Suppressor macrophage (primary cell): ENCODE measurements at regions not wholly inside any gene's neighbourhood (a gene's known extent, or its start where the extent isn't known, plus 50 kb on each side); places are given as distances from the start of the nearest gene placed in this dataset.
A peak's percentile ranks its signal among the peaks of the same experiment; 100 is the strongest.
"Not testable (repeated sequence)": the region's sequence is repeated elsewhere in the genome, so short reads cannot be mapped to it uniquely, and the experiment has no call there.

ENCODE experiments used
- DNase-seq, 4 experiments: peaks; one replicate each; pipeline ENCODE4 v3.0.0-alpha.2; 2020 to 2022

DNA sequence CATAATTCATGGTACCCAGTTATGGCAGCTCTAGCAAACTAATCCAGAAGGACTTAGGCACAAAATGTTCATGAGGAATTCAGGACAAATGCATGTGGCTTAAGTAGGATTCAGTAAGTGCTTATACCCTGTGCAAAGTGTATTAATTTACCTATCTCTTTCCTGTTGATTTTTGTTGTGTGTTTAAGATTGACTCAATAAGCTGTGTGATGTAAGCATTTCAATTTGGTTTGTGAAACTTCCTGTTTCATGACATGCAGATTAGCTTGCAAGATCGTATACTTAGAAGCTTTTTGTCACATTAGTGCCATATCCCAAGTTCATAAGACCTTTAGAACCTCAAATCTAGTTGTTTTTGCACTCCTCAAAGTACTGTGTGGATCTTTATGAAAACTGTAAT lies 416.7 kb downstream of the ARL4A start:
- DNase-seq, result peak; percentile 5 to 62 (median 34)

DNA sequence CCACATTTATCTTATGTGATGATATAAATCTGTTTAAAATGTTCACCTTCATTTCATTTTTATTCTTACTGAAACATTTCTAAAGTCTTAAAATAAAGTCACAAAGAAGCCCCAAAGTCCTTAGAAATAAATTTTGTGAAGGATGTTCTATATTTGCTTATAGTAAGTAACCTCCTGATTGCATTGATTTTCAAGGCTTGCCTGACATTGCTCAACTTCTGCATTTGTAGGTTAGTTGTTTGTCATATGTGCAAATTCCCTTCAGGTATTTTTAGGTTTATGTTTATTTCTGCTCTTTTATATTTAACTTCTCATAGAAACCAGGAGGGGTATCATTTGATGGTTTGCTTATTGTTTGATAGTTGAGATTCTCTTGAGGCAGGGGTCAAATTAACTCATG lies 417.8 kb downstream of the ARL4A start:
- DNase-seq, result peak in 2 of 4 experiments; percentile 4 to 17

DNA sequence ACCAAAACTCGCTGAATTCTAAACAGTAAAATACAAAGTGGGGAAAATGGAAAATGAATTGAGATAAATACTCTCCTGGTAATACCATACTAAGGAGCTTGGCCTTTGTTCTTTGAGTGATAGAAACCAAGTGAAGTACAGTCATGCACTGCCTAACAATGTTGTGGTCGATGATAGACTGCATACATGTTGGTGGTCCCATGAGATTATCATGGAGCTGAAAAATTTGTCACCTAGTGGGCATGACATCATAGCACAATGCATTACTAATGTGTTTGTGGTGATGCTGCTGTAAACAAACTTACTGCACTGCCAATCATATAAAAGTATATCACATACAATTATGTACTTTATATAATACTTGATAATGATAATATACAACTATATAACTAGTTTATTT lies 419.1 kb downstream of the ARL4A start:
- no peak for DNase-seq

- no peak for DNase-seq
Measured at GRCh38 chr7:13107291-13107690, 419.9 kb downstream of the ARL4A start.

DNA sequence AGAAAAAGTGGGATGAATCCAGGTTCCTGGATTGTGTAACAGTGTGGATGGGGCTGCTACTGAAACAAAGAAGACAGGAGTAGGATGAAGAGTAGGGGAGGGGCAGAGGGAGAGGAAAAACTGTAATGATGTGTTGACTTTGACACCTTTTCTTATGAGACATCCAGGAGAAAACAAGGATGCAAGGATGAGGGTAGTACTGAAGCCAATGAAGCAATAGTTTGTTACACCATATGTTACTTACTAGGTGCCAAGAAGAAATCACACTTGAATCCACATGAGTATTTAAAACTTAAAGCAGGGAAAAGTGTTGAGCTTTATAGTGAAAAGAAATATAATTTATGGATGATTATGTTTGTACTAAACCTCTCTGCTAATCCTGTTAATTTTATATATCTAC lies 420.6 kb downstream of the ARL4A start:
- no peak for DNase-seq

GRCh38 chr7:13109201-13109600 lies 421.8 kb downstream of the ARL4A start:
- DNase-seq, result no peak

- DNase-seq, result no peak
Measured at GRCh38 chr7:13110107-13110506, 422.7 kb downstream of the ARL4A start.

DNA sequence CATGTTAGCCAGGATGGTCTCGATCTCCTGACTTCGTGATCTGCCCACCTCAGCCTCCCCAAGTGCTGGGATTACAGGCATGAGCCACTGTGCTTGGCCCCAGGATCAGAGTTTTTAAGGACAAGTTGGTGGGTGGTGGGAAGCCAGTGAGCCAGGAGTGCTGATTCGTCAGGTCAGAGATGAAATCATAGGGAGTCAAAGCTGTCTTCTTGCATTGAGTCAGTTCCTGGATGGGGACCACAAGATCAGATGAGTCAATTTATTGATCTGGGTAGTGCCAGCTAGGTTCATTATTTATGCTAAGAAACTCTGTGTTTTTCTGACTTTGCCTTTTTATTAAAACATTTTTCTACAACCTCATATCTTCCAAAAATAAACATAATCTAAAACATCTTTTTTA lies 423.8 kb downstream of the ARL4A start:
- DNase-seq, result peak in 1 of 4 experiments; percentile 9

GRCh38 chr7:13114240-13114639 lies 426.8 kb downstream of the ARL4A start:
- DNase-seq, result not testable (repeated sequence)

GRCh38 chr7:13115157-13115772 lies 427.8 kb downstream of the ARL4A start:
- DNase-seq, result no peak

DNA sequence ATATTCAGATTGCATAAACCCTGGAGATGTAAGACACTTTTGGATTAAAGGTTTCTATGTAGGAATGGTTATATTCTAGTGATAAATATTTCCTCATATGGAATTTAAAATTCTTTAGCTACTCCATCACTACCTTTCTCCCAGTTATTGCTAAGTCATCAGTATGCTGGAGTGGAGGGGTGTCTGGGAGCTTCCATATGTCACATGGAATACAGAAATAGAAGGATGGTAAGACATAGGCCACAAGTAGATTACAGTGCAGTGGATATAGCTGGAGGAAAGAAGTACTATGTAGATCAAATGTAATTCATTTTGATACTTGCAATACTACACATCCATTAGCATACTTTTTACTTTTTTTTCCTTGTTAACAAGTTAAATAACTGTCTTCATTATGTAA lies 428.4 kb downstream of the ARL4A start:
- no peak for DNase-seq

DNA sequence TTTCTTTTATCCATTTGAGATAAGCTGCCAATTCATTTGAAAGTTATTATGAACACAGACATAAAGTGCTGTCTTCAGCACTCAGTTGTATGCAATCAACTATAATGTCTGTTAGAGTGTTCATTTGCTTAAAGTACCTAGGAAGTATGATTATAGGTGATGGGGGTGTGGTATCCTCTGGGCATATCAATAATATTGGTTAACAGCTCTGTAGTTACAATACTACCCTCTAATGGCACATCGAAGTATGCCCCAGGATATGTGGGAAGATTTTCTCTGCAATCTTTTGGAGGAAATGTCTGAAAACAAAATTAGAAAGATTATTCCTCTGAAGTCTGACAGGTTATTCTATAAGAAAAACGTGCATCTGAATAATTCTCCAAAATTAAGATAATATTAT lies 429.7 kb downstream of the ARL4A start:
- peak in 2 of 4 experiments; percentile 3 to 8 for DNase-seq

DNA sequence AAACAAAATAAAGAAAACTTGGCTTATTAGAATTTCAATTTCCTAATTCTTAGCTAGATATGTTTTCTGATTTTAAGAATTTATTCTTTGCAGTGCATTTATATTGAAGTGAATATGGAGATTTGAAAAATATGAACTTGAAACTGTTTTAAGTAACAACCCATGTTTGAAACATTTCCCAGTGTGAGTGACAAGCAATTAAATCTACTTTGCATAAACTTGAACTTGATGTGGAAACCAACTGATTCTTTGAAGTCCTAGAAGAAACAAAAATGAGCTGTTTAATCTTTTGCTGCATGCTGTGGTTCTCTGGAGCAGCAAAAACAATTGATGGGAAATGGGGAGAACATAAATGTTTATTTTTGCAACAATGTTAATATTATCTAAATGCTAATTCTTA lies 430.2 kb downstream of the ARL4A start:
- no peak for DNase-seq

- not testable (repeated sequence) for DNase-seq
Measured at GRCh38 chr7:13124629-13125028, 437.2 kb downstream of the ARL4A start.

DNA sequence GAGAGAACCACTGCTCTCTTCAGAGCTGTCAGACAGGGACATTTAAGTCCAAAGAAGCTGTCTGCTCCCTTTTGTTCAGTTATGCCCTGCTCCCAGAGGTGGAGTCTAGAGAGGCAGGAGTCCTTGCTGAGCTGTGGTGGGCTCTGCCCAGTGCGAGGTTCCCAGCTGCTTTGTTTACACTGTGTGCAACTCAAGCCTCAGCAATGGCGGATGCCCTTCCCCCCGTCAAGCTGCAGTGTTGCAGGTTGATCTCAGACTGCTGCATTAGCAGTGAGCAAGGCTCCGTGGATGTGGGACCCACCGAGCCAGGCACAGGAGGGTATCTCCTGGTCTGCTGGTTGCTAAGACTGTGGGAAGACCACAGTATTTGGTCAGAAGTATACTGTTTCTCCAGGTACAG lies 438.9 kb downstream of the ARL4A start:
- no peak for DNase-seq

GRCh38 chr7:13130321-13130720 lies 442.9 kb downstream of the ARL4A start:
- DNase-seq, result no peak

- not testable (repeated sequence) for DNase-seq
Measured at GRCh38 chr7:13130906-13131305, 443.5 kb downstream of the ARL4A start.

GRCh38 chr7:13132314-13132713 lies 444.9 kb downstream of the ARL4A start:
- DNase-seq, result no peak

- not testable (repeated sequence) for DNase-seq
Measured at GRCh38 chr7:13136345-13136744, 448.9 kb downstream of the ARL4A start.

DNA sequence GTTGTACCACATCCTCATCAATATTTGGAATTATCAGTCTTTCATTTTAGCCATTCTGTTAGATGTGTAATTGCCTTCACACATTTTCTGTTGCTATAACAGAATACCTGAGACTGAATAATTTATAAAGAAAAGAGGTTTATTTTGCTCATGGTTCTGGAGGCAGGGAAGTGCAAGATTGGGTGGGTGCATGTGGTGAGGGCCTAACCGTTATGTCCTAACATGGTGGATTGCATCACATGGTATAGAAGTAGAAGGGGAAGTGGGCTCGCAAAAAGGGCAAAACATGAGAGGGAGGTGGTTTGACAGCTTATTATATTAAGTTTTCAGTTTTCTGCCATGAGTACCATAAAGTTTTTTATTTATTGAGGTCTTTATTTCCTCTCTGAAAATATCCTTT lies 452.0 kb downstream of the ARL4A start:
- no peak for DNase-seq

- DNase-seq, result no peak
Measured at GRCh38 chr7:13144673-13145072, 457.2 kb downstream of the ARL4A start.

- DNase-seq, result no peak
Measured at GRCh38 chr7:13148548-13148947, 461.1 kb downstream of the ARL4A start.

- DNase-seq, result no peak
Measured at GRCh38 chr7:13151978-13152377, 464.5 kb downstream of the ARL4A start.

DNA sequence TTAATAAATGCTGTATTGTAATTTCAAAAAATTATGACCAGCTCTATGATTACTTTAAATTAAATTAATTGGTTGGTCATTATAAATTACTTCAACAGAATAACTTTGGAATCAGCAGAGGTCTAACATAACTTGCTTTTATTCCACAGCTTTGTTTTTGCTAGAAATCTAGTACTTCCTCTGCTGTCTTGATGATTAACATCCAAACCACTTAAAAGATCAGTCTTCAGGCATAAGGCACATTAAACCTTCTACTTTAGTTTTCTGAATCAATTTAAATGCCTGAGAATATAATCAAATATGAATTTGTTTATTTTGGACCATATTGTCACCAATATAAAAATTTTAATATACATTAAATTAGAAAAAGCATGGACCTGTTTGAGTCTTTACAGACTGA lies 465.3 kb downstream of the ARL4A start:
- no peak for DNase-seq

DNA sequence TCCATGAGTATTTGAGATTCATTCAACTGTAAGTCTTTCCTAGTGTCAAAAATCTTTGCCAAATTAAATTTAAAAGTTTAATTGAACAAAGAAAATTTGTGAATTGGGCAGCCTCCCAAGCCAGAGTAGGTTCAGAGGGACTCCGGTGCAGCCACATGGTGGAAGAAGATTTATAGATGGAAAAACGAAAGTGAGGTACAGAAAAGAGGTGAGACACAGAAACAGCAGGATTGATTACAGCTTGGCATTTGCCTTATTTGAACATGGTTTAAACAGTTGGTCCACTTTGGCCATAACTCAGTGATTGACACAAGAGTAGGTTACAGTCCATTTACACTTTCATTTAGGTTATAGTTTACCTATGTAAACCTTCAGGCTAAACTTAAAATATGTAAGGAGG lies 465.8 kb downstream of the ARL4A start:
- no peak for DNase-seq
